ENCODE measurements at regions not wholly inside any gene's neighbourhood (a gene's known extent, or its start where the extent isn't known, plus 50 kb on each side); places are given as distances from the start of the nearest gene placed in this dataset.

- TF ChIP-seq SPI1 (IDR thresholded peaks at IDR 0.05; ENCODE audit: low read depth, low read length) (no peak), TAF1 (IDR thresholded peaks at IDR 0.05; ENCODE audit: low read depth, low read length) (no peak), POLR2A (IDR thresholded peaks at IDR 0.05; ENCODE audit: low read depth, low read length) (no peak), POLR2AphosphoS5 (IDR thresholded peaks at IDR 0.05; ENCODE audit: low read depth, low read length) (no peak), POU2F2 (IDR thresholded peaks at IDR 0.05; ENCODE audit: low read depth, low read length) (no peak)
These were observed 851.0 kb downstream of the TMEM121 start for GRCh38 chr14:106377432-106377831.
